ENCODE measurements at regions not wholly inside any gene's neighbourhood (a gene's known extent, or its start where the extent isn't known, plus 50 kb on each side); places are given as distances from the start of the nearest gene placed in this dataset.

GRCh38 chr1:208791456-208791855 lies 547.3 kb upstream of the PLXNA2 start:
- H3K4me1 Mint-ChIP-seq (ENCODE audit: low read depth, unreplicated experiment) = no peaks in the 10 kb centered on the region
- H3K27me3 Mint-ChIP-seq (ENCODE audit: unreplicated experiment) = no peaks in the 10 kb centered on the region
- no peak for DNase-seq
- no peak overlapping the region for H3K4me3 Mint-ChIP-seq (ENCODE audit: unreplicated experiment)
- no peak overlapping the region for H3K27ac Mint-ChIP-seq (ENCODE audit: unreplicated experiment)
- H3K36me3 Mint-ChIP-seq (ENCODE audit: unreplicated experiment) = no peaks in the 10 kb centered on the region
- H3K9me3 Mint-ChIP-seq (ENCODE audit: unreplicated experiment) = peaks cover 1% of the 10 kb centered on the region
- TF ChIP-seq CTCF (IDR thresholded peaks at IDR 0.05; ENCODE audit: partially characterized antibody, unreplicated experiment) = no peak

GRCh38 chr1:208793861-208794345 lies 549.7 kb upstream of the PLXNA2 start:
- Mint-ChIP-seq H3K27ac (ENCODE audit: unreplicated experiment) (no peak overlapping the region), H3K4me3 (ENCODE audit: unreplicated experiment) (no peak overlapping the region)
- TF ChIP-seq CTCF (IDR thresholded peaks at IDR 0.05; ENCODE audit: partially characterized antibody, unreplicated experiment) = no peak

GRCh38 chr1:208799186-208799585 lies 555.0 kb upstream of the PLXNA2 start:
- Mint-ChIP-seq H3K4me1 (ENCODE audit: low read depth, unreplicated experiment) (no peaks in the 10 kb centered on the region), H3K4me3 (ENCODE audit: unreplicated experiment) (no peak overlapping the region), H3K27ac (ENCODE audit: unreplicated experiment) (no peak overlapping the region), H3K36me3 (ENCODE audit: unreplicated experiment) (no peaks in the 10 kb centered on the region), H3K9me3 (ENCODE audit: unreplicated experiment) (no peaks in the 10 kb centered on the region), H3K27me3 (ENCODE audit: unreplicated experiment) (no peaks in the 10 kb centered on the region)
- DNase-seq = no peak
- TF ChIP-seq CTCF (IDR thresholded peaks at IDR 0.05; ENCODE audit: partially characterized antibody, unreplicated experiment) = no peak

More at GRCh38 chr1:208793861-208794345, 549.7 kb upstream of the PLXNA2 start:
- no peaks in the 10 kb centered on the region for H3K4me1 Mint-ChIP-seq (ENCODE audit: low read depth, unreplicated experiment)
- no peaks in the 10 kb centered on the region for H3K9me3 Mint-ChIP-seq (ENCODE audit: unreplicated experiment)
- no peaks in the 10 kb centered on the region for H3K27me3 Mint-ChIP-seq (ENCODE audit: unreplicated experiment)
- H3K36me3 Mint-ChIP-seq (ENCODE audit: unreplicated experiment) = no peaks in the 10 kb centered on the region
- no peak for DNase-seq

GRCh38 chr1:208803011-208803811 lies 559.0 kb upstream of the PLXNA2 start:
- no peak for TF ChIP-seq CTCF (IDR thresholded peaks at IDR 0.05; ENCODE audit: partially characterized antibody, unreplicated experiment)
- Mint-ChIP-seq H3K27ac (ENCODE audit: unreplicated experiment) (no peak overlapping the region), H3K4me3 (ENCODE audit: unreplicated experiment) (no peak overlapping the region), H3K4me1 (ENCODE audit: low read depth, unreplicated experiment) (no peaks in the 10 kb centered on the region), H3K36me3 (ENCODE audit: unreplicated experiment) (peaks cover 11% of the 10 kb centered on the region), H3K9me3 (ENCODE audit: unreplicated experiment) (peaks cover 2% of the 10 kb centered on the region), H3K27me3 (ENCODE audit: unreplicated experiment) (peaks cover 2% of the 10 kb centered on the region)
- DNase-seq = no peak

GRCh38 chr1:208807446-208808127 lies 563.4 kb upstream of the PLXNA2 start:
- Mint-ChIP-seq H3K27ac (ENCODE audit: unreplicated experiment) (no peak overlapping the region), H3K27me3 (ENCODE audit: unreplicated experiment) (peaks cover 2% of the 10 kb centered on the region), H3K36me3 (ENCODE audit: unreplicated experiment) (peaks cover 11% of the 10 kb centered on the region), H3K4me3 (ENCODE audit: unreplicated experiment) (no peak overlapping the region), H3K4me1 (ENCODE audit: low read depth, unreplicated experiment) (no peaks in the 10 kb centered on the region), H3K9me3 (ENCODE audit: unreplicated experiment) (peaks cover 2% of the 10 kb centered on the region)
- TF ChIP-seq CTCF (IDR thresholded peaks at IDR 0.05; ENCODE audit: partially characterized antibody, unreplicated experiment) = no peak
- DNase-seq = no peak
